Neural cell (in vitro differentiated cells): ENCODE measurements at regions not wholly inside any gene's neighbourhood (a gene's known extent, or its start where the extent isn't known, plus 50 kb on each side); places are given as distances from the start of the nearest gene placed in this dataset.
"Not testable (repeated sequence)": the region's sequence is repeated elsewhere in the genome, so short reads cannot be mapped to it uniquely, and the experiment has no call there.

Source experiments
- H2AFZ ChIP-seq: fragments of 200-600, 300-800 bp; sonication (generic), shearing (Covaris generic); 2 replicates; pipeline ENCODE4 v1.6.0; 2014; ENCODE audit warnings: low read depth, mild to moderate bottlenecking, antibody characterized with exemption, low read length, moderate library complexity
- H3F3A ChIP-seq: fragments of 200-600 bp; shearing (Covaris generic); 2 replicates; pipeline ENCODE4 v1.6.1; 2016; ENCODE audit warnings: mild to moderate bottlenecking, moderate library complexity, mixed read lengths, antibody characterized with exemption, low read length; ENCODE audit not compliant: insufficient read depth, poor library complexity, severe bottlenecking
- H3K27ac ChIP-seq: fragments of 200-600, 300-800 bp; sonication (generic), shearing (Covaris generic); 2 replicates; pipeline ENCODE4 v1.5.1; 2014; ENCODE audit warnings: mild to moderate bottlenecking, low read length, moderate library complexity
- H3K27me3 ChIP-seq: fragments of 300-800, 200-600 bp; sonication (generic), shearing (Covaris generic); 2 replicates; pipeline ENCODE4 v1.6.0; 2014; ENCODE audit warnings: mild to moderate bottlenecking, low read depth, low read length, moderate library complexity; ENCODE audit not compliant: insufficient read depth
- H3K36me3 ChIP-seq: fragments of 300-800, 200-600 bp; sonication (generic), shearing (Covaris generic); 2 replicates; pipeline ENCODE4 v1.5.1; 2014; ENCODE audit warnings: mild to moderate bottlenecking, antibody characterized with exemption, low read length, moderate library complexity; ENCODE audit not compliant: insufficient read depth
- H3K4me2 ChIP-seq: fragments of 300-800, 200-600 bp; sonication (generic), shearing (Covaris generic); 2 replicates; pipeline ENCODE4 v1.6.0; 2014; ENCODE audit warnings: mild to moderate bottlenecking, low read length
- H3K4me3 ChIP-seq: fragments of 300-800, 200-600 bp; sonication (generic), shearing (Covaris generic); 2 replicates; pipeline ENCODE4 v1.5.1; 2014; ENCODE audit warnings: mild to moderate bottlenecking, low read length, moderate library complexity
- H3K79me2 ChIP-seq: fragments of 200-600 bp; shearing (Covaris generic); replicated peaks from 2 replicates; pipeline ENCODE4 v1.6.0; 2014; ENCODE audit warnings: mild to moderate bottlenecking, low read length, moderate library complexity; ENCODE audit not compliant: insufficient read depth
- H3K9ac ChIP-seq: fragments of 300-800, 200-600 bp; sonication (generic), shearing (Covaris generic); 2 replicates; pipeline ENCODE4 v1.6.1; 2016; ENCODE audit warnings: mild to moderate bottlenecking, low read length, mixed read lengths
- H3K9me2 ChIP-seq: fragments of 200-600 bp; shearing (Covaris generic); 2 replicates; pipeline ENCODE4 v1.6.1; 2016; ENCODE audit warnings: mild to moderate bottlenecking, low read length, mixed read lengths; ENCODE audit not compliant: insufficient read depth
- H3K9me3 ChIP-seq: fragments of 200-600, 300-800 bp; sonication (generic), shearing (Covaris generic); 2 replicates; pipeline ENCODE4 v1.6.1; 2016; ENCODE audit warnings: mild to moderate bottlenecking, mixed run types, low read length, moderate library complexity, mixed read lengths
- H4K20me1 ChIP-seq: fragments of 200-600 bp; shearing (Covaris generic); 2 replicates; pipeline ENCODE4 v1.6.1; 2016; ENCODE audit warnings: mild to moderate bottlenecking, mixed run types; ENCODE audit not compliant: insufficient read depth
- EP300 ChIP-seq: fragments of 450-650 bp; conservative IDR thresholded peaks from 2 replicates; pipeline ENCODE4 v1.6.1; 2014; ENCODE audit warnings: antibody characterized with exemption, mild to moderate bottlenecking, moderate library complexity; ENCODE audit not compliant: poor library complexity, severe bottlenecking
- EZH2 ChIP-seq: fragments of 200-600, 300-800 bp; shearing (Covaris generic), sonication (generic); IDR thresholded peaks from 2 replicates; pipeline ENCODE4 v1.6.1; 2014; ENCODE audit warnings: antibody characterized with exemption, low read length, borderline replicate concordance, mild to moderate bottlenecking; ENCODE audit not compliant: insufficient read depth, poor library complexity, severe bottlenecking
- MXI1 ChIP-seq: fragments of 450-650 bp; conservative IDR thresholded peaks from 2 replicates; pipeline ENCODE4 v1.6.1; 2014; ENCODE audit warnings: antibody characterized with exemption, mild to moderate bottlenecking; ENCODE audit not compliant: poor library complexity, severe bottlenecking
- POLR2AphosphoS5 ChIP-seq: IDR thresholded peaks from 2 replicates; pipeline ENCODE4 v1.6.1; 2012
- RAD21 ChIP-seq: fragments of 450-650 bp; conservative IDR thresholded peaks from 2 replicates; pipeline ENCODE4 v1.6.1; 2014; ENCODE audit warnings: antibody characterized with exemption, mild to moderate bottlenecking, moderate library complexity
- SMC3 ChIP-seq: fragments of 450-650 bp; conservative IDR thresholded peaks from 2 replicates; pipeline ENCODE4 v1.6.1; 2014; ENCODE audit warnings: antibody characterized with exemption, mild to moderate bottlenecking, moderate library complexity; ENCODE audit not compliant: poor library complexity
- TAF1 ChIP-seq: IDR thresholded peaks from 2 replicates; pipeline ENCODE4 v1.6.1; 2012; ENCODE audit warnings: low read depth
- TF ChIP-seq, protein P1 (sequence below): fragments of 450-650 bp; IDR thresholded peaks from 2 replicates; pipeline ENCODE4 v1.5.1; 2014; ENCODE audit warnings: antibody characterized with exemption, mild to moderate bottlenecking, moderate library complexity; ENCODE audit not compliant: poor library complexity, severe bottlenecking
- TF ChIP-seq, protein P2 (sequence below): IDR thresholded peaks from 2 replicates; pipeline ENCODE4 v1.6.1; 2012; ENCODE audit warnings: borderline replicate concordance

DNA sequence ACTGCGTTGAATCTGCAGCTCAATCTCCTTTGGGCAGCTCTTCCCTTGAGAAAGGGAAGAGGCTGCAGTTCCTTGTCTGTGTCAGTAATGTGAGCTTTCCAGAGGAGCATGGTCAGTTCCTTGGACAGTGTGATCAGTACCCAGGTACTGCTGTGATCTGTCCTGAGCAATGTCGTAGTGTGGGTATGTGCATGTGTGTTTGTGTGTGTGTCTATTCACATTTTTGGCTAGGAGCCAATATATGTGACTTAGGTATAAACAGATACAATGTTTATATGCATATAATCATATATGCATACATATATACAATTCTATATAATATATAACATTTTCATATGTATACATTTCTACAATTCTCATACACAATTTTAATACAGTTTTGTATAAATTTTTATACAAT, 85.4 kb upstream of the OLIG3 start:
- Histone ChIP-seq H3K36me3 (no peaks in the 10 kb centered on the region), H3K27me3 (no peaks in the 10 kb centered on the region), H3K9me2 (no peaks in the 10 kb centered on the region), H3F3A (no peaks in the 10 kb centered on the region), H3K4me2 (no peak overlapping the region), H3K9ac (no peak overlapping the region), H3K27ac (no peak overlapping the region), H3K9me3 (no peaks in the 10 kb centered on the region), H2AFZ (no peak overlapping the region), H4K20me1 (no peaks in the 10 kb centered on the region), H3K79me2 (no peaks in the 10 kb centered on the region), H3K4me3 (no peak overlapping the region)
- no peak for TF ChIP-seq EP300
- TF ChIP-seq EZH2 = no peak
- TF ChIP-seq MXI1 = no peak
- TF ChIP-seq POLR2AphosphoS5 = no peak
- TF ChIP-seq TAF1 = no peak
- no peak for TF ChIP-seq SMC3
- no peak for TF ChIP-seq RAD21

GRCh38 chr6:137581019-137581707, 87.0 kb upstream of the OLIG3 start:
- H2AFZ ChIP-seq = no peak overlapping the region
- H3F3A ChIP-seq = no peaks in the 10 kb centered on the region
- no peaks in the 10 kb centered on the region for H3K27me3 ChIP-seq
- no peak overlapping the region for H3K4me3 ChIP-seq
- TF ChIP-seq, protein P1, sequence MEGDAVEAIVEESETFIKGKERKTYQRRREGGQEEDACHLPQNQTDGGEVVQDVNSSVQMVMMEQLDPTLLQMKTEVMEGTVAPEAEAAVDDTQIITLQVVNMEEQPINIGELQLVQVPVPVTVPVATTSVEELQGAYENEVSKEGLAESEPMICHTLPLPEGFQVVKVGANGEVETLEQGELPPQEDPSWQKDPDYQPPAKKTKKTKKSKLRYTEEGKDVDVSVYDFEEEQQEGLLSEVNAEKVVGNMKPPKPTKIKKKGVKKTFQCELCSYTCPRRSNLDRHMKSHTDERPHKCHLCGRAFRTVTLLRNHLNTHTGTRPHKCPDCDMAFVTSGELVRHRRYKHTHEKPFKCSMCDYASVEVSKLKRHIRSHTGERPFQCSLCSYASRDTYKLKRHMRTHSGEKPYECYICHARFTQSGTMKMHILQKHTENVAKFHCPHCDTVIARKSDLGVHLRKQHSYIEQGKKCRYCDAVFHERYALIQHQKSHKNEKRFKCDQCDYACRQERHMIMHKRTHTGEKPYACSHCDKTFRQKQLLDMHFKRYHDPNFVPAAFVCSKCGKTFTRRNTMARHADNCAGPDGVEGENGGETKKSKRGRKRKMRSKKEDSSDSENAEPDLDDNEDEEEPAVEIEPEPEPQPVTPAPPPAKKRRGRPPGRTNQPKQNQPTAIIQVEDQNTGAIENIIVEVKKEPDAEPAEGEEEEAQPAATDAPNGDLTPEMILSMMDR = no peak
- TF ChIP-seq, protein P2, sequence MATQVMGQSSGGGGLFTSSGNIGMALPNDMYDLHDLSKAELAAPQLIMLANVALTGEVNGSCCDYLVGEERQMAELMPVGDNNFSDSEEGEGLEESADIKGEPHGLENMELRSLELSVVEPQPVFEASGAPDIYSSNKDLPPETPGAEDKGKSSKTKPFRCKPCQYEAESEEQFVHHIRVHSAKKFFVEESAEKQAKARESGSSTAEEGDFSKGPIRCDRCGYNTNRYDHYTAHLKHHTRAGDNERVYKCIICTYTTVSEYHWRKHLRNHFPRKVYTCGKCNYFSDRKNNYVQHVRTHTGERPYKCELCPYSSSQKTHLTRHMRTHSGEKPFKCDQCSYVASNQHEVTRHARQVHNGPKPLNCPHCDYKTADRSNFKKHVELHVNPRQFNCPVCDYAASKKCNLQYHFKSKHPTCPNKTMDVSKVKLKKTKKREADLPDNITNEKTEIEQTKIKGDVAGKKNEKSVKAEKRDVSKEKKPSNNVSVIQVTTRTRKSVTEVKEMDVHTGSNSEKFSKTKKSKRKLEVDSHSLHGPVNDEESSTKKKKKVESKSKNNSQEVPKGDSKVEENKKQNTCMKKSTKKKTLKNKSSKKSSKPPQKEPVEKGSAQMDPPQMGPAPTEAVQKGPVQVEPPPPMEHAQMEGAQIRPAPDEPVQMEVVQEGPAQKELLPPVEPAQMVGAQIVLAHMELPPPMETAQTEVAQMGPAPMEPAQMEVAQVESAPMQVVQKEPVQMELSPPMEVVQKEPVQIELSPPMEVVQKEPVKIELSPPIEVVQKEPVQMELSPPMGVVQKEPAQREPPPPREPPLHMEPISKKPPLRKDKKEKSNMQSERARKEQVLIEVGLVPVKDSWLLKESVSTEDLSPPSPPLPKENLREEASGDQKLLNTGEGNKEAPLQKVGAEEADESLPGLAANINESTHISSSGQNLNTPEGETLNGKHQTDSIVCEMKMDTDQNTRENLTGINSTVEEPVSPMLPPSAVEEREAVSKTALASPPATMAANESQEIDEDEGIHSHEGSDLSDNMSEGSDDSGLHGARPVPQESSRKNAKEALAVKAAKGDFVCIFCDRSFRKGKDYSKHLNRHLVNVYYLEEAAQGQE = no peak
- TF ChIP-seq POLR2AphosphoS5 = no peak
- no peak for TF ChIP-seq RAD21
- TF ChIP-seq SMC3 = no peak
- TF ChIP-seq EZH2 = no peak
- no peak for TF ChIP-seq MXI1
- no peak for TF ChIP-seq TAF1
- no peak for TF ChIP-seq EP300
- H3K9ac ChIP-seq = no peak overlapping the region
- H4K20me1 ChIP-seq = no peaks in the 10 kb centered on the region
- H3K9me3 ChIP-seq = no peaks in the 10 kb centered on the region
- H3K36me3 ChIP-seq = no peaks in the 10 kb centered on the region
- no peaks in the 10 kb centered on the region for H3K9me2 ChIP-seq
- no peak overlapping the region for H3K27ac ChIP-seq
- H3K79me2 ChIP-seq = no peaks in the 10 kb centered on the region
- no peak overlapping the region for H3K4me2 ChIP-seq

DNA sequence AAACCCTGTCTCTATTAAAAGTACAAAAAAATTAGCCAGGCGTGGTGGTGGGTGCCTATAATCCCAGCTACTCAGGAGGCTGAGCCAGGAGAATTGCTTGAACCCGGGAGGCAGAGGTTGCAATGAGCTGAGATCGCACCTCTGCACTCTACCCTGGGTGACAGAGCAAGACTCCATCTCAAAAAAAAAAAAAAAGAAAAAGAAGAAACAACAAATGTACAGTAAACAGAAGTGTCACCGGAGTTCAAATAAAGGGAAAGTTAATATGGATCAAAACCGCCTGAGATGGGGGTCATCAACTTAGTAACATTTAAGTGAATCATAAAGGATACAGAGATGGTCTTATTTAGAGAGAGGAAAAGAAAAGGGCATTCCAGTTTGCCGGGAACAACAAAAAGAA, 89.3 kb upstream of the OLIG3 start:
- not testable (repeated sequence) for H3K4me2 ChIP-seq, H3K9ac ChIP-seq, H3K27ac ChIP-seq, H3K9me3 ChIP-seq, H3K36me3 ChIP-seq, H4K20me1 ChIP-seq, H3F3A ChIP-seq, H3K4me3 ChIP-seq, H3K9me2 ChIP-seq, H3K27me3 ChIP-seq, H3K79me2 ChIP-seq, H2AFZ ChIP-seq
